CD4-positive, CD25-positive, alpha-beta regulatory T cell (primary cell): ENCODE measurements at regions not wholly inside any gene's neighbourhood (a gene's known extent, or its start where the extent isn't known, plus 50 kb on each side); places are given as distances from the start of the nearest gene placed in this dataset.
"Not testable (repeated sequence)": the region's sequence is repeated elsewhere in the genome, so short reads cannot be mapped to it uniquely, and the experiment has no call there.

ENCODE experiments used
- ATAC-seq, 2 donors: fragments of 150-1000 bp; cut with Tn5 transposase; one replicate each; pipeline ENCODE4 v1.10.0; 2021; ENCODE audit warnings: low read depth in 2 of 2, moderate number of reproducible peaks in 2 of 2, moderate library complexity in 1 of 2
- DNase-seq, 3 donors: peaks; one replicate each; pipeline versions ENCODE4 v3.0.0 to v3.0.0-alpha.2; 2012 to 2022; ENCODE audit warnings: mixed read lengths in 1 of 3
- H3K27ac ChIP-seq: one replicate; pipeline ENCODE4 v1.7.0; 2013; ENCODE audit warnings: mild to moderate bottlenecking, low read length; ENCODE audit not compliant: insufficient read depth, poor library complexity, severe bottlenecking
- H3K27me3 ChIP-seq: one replicate; pipeline ENCODE4 v1.7.0; 2013; ENCODE audit warnings: low read length; ENCODE audit not compliant: control insufficient read depth, insufficient read depth
- H3K36me3 ChIP-seq: one replicate; pipeline ENCODE4 v1.7.0; 2013; ENCODE audit warnings: mild to moderate bottlenecking, low read length, moderate library complexity; ENCODE audit not compliant: control insufficient read depth, insufficient read depth
- H3K4me1 ChIP-seq: 2 replicates; pipeline ENCODE4 v1.7.0; 2013; ENCODE audit warnings: mild to moderate bottlenecking, low read length; ENCODE audit not compliant: insufficient read depth, control insufficient read depth, poor library complexity, severe bottlenecking
- H3K4me3 ChIP-seq: one replicate; pipeline ENCODE4 v1.7.0; 2013; ENCODE audit warnings: low read depth, mild to moderate bottlenecking, low read length, moderate library complexity
- H3K9me3 ChIP-seq, 2 experiments: 1 replicate in 1 of 2; 2 replicates in 1 of 2; pipeline ENCODE4 v1.7.0; 2013; ENCODE audit warnings: low read length in 2 of 2, mild to moderate bottlenecking in 1 of 2, moderate library complexity in 1 of 2; ENCODE audit not compliant: control insufficient read depth in 2 of 2
- H3K27ac Mint-ChIP-seq, 3 donors: one replicate each; pipeline ENCODE4 v1.8.0; 2020 to 2022; ENCODE audit warnings: mild to moderate bottlenecking in 3 of 3, mixed read lengths in 3 of 3, moderate library complexity in 2 of 3
- H3K27me3 Mint-ChIP-seq: one replicate; pipeline ENCODE4 v1.8.0; 2022; ENCODE audit warnings: mild to moderate bottlenecking, mixed read lengths
- H3K36me3 Mint-ChIP-seq: one replicate; pipeline ENCODE4 v1.8.0; 2020; ENCODE audit warnings: mixed read lengths
- H3K4me1 Mint-ChIP-seq, 4 donors: one replicate each; pipeline ENCODE4 v1.8.0; 2020 to 2022; ENCODE audit warnings: mixed read lengths in 4 of 4, mild to moderate bottlenecking in 1 of 4
- H3K4me3 Mint-ChIP-seq, 4 donors: one replicate each; pipeline ENCODE4 v1.8.0; 2020 to 2022; ENCODE audit warnings: mild to moderate bottlenecking in 4 of 4, mixed read lengths in 4 of 4, moderate library complexity in 3 of 4
- H3K9me3 Mint-ChIP-seq, 7 donors: one replicate each; pipeline ENCODE4 v1.8.0; 2020 to 2022; ENCODE audit warnings: mixed read lengths in 7 of 7, mild to moderate bottlenecking in 3 of 7, moderate library complexity in 2 of 7

- not testable (repeated sequence) for H3K27me3 Mint-ChIP-seq, H3K27me3 ChIP-seq, H3K36me3 ChIP-seq, H3K27ac Mint-ChIP-seq, H3K4me1 ChIP-seq, H3K4me3 ChIP-seq, ATAC-seq, H3K4me3 Mint-ChIP-seq, H3K36me3 Mint-ChIP-seq, H3K4me1 Mint-ChIP-seq, H3K9me3 Mint-ChIP-seq, H3K27ac ChIP-seq, H3K9me3 ChIP-seq
- DNase-seq = peak in 2 of 3 donors; percentile 15 to 61
Measured at GRCh38 chr5:70585996-70586395, 170.8 kb downstream of the GTF2H2C_2 start.
